ENCODE measurements at regions not wholly inside any gene's neighbourhood (a gene's known extent, or its start where the extent isn't known, plus 50 kb on each side); places are given as distances from the start of the nearest gene placed in this dataset.
"Not testable (repeated sequence)": the region's sequence is repeated elsewhere in the genome, so short reads cannot be mapped to it uniquely, and the experiment has no call there.

DNA sequence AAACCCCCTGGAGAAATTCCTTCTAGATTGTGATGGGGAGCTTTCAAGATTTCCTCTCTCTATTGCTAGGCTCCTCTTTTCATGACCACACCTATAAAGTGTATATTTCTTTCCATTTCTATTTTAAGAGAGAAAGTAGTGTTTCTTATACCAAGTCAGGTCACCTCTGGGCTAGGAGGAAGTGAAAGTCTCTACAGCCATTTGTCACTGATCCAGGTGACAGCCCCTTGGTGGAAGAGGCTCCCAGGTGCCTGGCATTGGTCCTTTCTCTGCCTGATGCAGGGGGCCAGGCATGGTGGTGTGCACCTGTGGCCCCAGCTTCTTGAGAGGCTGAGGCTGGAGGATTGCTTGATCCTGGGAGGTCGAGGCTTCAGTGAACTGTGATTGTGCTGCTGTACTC lies 64.7 kb downstream of the DHCR7 start:
- DNase-seq (ENCODE audit: extremely low read depth, low read depth) = no peak

DNA sequence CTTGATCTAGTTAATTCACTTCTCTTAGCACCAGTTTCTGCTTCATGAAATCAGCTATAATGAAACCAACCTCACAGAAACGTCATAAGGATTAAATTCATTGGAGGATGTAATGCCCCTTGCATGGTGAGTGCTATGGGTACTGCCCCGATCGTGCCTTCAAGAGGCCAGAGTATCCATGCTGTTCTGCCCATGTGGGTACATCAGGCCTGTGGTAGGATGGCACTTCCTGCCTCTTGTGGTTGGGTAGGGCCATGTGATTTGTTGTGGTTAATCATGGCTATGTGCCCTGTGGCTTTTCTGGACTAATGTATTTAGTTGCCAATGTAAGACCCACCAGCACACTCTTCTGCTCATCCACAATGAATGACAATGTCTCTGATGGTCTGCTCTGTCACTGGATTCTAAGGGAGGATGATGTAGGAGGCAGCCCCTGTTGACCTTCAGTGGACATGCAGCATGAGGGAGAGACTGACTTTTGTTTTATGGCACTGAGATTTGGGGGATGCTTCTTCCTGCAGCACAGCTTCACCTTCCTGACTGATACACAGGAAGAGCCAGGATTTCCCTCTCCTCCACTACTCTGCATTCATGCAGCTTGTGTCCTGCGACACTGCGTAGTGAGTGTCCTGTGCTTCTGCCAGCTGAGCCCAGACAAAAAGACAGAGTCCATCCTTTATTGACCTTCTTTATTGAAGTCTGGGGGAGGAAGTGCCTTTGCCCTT lies 66.2 kb downstream of the DHCR7 start:
- DNase-seq (ENCODE audit: extremely low read depth, low read depth) = no peak

DNA sequence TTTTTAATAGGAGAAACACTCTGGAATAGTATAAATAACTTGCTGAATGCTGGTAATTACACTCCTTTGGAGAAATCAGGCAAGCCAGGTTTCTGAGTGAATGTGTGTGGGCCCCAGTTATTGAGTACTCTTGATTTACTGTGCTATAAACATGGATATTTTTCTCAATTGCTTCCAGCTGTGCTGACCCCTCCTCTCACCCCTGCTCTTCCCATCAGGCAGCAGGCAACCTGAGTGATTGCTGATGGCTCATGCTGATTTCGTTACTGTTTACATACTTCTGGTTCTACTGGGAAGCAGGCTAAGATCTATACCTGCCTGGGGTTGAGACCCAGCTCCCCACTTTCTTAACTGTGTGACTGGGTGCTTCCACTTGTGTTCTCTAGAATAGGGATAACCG lies 68.5 kb downstream of the DHCR7 start:
- DNase-seq (ENCODE audit: extremely low read depth, low read depth) = no peak

GRCh38 chr11:71373791-71374454 lies 74.3 kb downstream of the DHCR7 start:
- no peak for DNase-seq (ENCODE audit: extremely low read depth, low read depth)

DNA sequence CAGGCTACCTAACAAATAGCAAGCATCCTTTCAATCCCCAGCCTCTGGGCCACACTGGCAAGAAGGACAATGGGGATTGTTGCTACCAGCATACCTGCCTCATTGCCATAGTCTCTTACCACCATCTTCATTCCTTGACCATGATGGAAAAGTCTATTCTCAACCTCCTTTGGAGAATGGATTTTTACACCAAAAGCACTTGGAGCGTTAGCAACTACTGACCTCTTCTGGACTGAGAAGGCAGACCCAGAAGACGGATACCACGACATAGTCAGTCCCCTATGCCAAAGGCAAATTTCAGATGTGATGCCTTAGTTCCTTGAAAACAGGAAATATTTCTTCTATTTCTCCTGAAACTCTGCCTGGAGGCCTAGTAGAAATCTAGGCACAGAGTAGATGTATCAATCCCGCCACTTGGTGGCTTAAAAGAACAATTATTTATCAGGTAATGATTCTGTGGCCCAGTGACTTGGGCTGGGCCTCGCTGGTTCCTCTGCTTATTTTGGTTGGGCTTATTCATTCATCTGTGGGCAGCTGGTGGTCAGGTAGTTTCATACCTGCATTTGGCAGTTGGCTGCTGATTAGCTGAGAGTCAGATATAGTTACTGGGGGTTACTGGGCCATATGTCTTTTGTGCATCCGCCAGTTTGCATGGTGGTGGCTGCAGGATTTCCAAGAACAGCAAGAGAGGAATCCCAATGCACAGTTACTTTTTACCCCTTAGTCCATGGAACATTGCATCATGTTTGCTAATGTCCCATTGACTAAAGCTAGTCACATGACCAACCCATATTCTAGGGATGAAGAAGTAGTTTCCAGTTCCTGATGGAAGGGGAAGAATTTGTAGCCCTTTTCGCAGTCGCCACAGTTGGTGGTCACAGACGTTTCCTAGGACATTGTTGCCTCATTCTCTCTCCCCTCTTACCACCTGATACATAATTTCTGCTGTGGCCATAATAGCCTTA lies 75.2 kb downstream of the DHCR7 start:
- DNase-seq (ENCODE audit: extremely low read depth, low read depth) = no peak

- DNase-seq (ENCODE audit: extremely low read depth, low read depth) = no peak
These were observed 76.5 kb downstream of the DHCR7 start for GRCh38 chr11:71371674-71372069.

DNA sequence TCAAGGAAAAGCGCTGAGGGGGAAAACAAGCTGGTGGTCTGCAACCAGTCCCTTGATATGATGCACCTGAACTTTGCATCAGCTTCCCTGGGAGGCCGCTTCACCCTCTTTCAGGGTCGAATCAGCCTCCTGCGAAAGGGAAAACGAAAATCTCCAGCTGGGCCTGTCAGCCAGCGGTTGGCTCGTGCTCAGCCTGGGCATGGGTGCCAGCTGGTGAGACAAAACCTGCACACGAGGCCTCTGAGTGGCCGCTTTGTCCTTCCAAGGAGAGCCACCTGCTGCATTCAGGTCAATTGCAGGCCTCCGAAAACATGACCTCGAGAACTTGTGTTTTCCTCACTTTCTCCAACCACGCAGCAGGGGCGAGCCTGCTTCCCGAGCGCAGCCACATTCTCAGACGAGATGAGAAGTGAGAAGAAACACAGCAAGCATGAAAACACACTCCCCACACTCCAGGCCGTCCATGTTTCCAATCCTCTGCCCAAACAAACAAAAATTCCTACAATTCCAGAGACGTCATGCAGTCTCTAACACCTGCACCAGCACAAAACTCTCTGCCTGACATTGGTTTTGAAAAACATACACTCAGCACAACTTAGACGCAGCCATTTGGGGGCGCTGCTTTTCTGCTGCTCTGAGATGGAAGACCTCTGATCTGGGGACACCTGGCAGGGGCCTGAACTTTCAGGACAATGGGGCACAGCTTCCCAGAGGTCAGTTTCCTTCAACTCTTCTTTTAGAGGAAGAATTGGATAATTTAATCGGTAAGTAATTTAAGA lies 77.1 kb downstream of the DHCR7 start:
- no peak for DNase-seq (ENCODE audit: extremely low read depth, low read depth)

DNA sequence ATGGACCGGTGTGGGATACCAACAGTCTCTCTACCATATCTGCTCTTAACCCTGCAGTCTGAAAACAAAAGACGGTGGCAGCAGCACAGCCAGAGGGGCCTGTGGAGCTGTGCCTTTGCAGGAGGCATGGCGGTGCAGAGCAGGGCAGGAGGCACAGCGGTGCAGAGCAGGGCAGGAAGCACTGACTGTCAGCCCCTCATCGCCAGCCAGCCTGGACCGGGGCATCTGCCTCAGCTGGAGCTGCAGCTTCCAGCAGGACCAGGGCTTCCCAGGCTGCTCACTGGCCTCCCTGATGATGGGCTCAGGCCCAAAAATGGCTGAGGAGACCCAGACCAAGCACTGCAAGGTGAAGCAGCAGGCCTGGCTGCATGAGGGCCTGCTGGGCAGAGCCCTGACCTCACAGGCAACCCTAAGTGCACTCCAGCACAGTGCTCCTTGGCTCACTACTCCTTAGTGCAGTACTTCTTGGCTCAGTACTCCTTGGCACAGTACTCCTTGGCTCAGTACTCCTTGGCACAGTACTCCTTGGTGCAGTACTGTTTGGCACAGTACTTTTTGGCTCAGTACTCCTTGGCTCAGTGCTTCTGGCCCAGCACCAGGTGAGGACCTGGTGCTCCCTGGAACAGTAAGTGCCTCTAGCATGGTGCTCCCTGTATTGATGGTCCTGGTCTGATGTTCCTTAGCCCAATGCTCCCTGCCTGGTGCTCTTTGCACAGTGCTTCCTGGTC lies 78.0 kb downstream of the DHCR7 start:
- DNase-seq (ENCODE audit: extremely low read depth, low read depth) = no peak

- no peak for DNase-seq (ENCODE audit: extremely low read depth, low read depth)
These were observed 78.8 kb downstream of the DHCR7 start for GRCh38 chr11:71369411-71369810.

DNA sequence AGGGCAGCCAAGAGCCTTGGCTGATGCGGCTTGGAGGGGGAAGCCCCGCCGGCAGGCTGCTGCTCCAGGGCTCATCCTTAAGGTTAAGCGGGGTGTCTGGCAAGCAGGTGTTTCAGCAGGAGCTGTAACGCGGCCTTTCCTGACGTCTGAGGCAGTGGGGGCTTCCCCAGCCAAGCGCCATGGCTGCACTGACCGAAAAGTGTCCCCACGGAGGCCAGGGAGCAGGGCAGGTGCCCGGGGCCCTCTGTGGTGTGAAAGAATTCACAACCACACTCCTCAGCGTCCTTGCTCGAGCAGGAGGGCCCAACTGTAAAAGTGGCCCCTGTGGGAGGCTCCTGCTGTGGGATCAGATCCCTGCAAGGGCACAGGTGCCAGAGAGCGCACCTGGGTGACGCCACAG lies 79.2 kb downstream of the DHCR7 start:
- DNase-seq (ENCODE audit: extremely low read depth, low read depth) = no peak

GRCh38 chr11:71367756-71368155 lies 80.4 kb downstream of the DHCR7 start:
- no peak for DNase-seq (ENCODE audit: extremely low read depth, low read depth)

DNA sequence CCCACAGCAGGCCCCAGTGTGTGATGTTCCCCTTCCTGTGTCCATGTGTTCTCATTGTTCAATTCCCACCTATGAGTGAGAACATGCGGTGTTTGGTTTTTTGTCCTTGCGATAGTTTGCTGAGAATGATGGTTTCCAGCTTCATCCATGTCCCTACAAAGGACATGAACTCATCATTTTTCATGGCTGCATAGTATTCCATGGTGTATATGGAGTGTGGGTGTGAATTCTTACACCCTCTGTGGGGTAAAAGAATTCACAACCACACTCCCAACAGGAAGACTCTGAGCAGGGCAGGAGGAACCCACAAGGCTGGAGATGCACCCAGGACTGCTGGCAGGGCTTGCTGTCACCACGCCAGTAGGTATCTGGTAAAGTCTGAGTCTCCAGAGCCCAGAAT lies 80.9 kb downstream of the DHCR7 start:
- not testable (repeated sequence) for DNase-seq (ENCODE audit: extremely low read depth, low read depth)

DNA sequence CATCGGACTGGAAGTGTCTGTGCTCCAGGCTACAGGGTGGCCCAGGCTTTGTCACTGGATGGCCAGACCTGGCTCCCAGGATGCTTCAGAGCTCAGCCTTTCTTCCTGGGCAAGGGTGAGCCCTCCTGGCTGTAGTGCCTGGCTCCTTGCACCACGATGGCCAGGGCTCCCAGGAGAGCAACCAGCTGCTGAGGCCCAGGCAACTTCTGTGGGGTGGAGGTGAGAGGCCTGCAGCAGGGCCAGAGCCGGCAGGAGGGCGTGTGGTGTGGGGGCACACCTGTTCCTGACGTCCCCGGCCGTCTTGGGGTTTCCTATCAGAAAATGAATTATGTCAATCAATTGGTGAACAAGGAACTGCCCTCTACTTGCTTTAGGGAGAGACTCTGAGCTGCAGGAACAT lies 82.1 kb downstream of the DHCR7 start:
- no peak for DNase-seq (ENCODE audit: extremely low read depth, low read depth)

DNA sequence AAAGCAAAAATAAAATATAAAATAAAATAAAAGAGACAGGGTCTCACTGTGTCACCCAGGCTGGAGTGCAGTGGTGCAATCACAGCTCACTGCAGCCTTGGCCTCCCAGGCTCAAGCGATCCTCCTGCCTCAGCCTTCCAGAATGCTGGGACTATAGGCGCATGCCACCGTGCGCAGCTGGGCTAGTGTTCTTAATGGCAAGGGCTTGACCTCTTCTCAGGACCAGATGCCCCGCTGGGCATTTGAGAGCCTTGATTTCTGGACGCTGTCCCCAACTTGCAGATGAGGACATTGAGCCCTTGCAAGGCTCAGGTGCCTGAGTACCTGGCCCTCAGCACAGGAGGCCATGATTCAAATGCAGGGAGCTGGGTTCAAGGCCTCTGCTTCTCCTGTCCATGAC lies 82.6 kb downstream of the DHCR7 start:
- no peak for DNase-seq (ENCODE audit: extremely low read depth, low read depth)

- no peak for DNase-seq (ENCODE audit: extremely low read depth, low read depth)
These were observed 83.4 kb downstream of the DHCR7 start for GRCh38 chr11:71364806-71365205.

DNA sequence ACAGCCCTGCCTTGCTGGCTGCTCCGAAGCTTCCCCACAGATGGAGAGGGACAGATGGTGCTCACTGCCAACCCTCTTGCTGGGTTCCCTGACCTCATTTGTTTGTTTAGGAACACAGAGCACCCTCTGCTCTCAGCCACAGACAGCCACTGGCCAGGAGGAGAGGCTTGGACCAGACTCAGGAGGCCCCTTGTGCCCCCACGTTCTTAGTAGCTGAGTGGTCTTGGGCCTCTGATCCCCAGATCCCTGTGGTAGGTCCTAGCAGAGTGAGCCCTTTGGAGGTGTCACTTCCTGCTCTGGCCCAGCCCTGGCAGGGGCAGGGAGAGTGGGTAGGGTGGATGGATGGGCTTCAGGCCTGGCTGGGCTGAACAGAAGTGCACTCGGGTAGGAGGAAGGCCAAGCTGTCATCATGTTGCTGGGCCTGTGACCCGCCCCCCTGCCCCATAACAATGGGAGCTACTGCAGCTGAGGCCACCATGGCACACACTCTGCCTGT lies 84.0 kb downstream of the DHCR7 start:
- no peak for DNase-seq (ENCODE audit: extremely low read depth, low read depth)

DNA sequence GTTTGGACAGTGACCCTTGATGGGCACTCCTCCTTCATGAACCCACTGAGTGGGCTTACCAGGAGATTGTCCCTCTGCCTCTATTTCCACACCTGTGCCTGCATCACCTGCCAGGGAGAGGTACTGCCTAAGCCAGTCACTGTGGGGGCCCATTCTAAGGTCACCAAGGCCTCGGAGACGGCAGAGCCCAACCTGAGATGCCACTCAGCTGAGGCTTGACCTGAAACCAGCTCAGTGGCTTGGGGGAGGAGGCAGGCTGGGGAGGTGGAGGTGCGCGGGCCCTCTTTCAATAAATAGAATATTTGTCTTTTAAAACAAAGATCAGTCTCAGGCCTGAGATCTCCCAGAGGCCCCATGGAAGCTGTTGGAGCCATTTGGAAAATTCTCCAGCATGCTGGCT lies 84.5 kb downstream of the DHCR7 start:
- no peak for DNase-seq (ENCODE audit: extremely low read depth, low read depth)

DNA sequence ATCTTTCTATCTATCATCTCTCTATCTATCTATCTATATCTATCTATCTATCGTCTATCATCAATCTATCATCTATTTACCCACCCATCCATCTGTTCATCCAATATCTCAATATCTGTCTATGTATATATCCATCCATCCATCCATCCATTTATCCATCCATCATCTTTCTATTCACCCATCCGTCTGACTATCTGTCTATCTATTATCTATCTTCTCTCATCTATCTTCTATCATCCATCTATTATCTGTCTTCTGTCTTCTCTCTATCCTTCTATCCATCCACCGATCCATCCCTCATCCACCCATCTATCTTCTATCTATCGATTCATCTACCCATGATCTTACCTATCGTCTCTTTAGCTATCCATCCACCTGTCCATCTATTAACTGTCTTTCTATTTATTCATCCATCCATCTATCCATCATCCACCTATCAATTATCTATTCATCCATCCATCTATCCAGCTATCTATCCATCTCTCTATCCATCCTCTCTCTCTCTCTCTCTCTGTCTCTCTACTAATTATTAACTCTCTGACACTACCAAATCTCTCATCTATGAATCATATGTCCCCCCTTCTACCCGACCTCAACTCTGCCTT lies 89.1 kb downstream of the DHCR7 start:
- no peak for DNase-seq (ENCODE audit: extremely low read depth, low read depth)

- no peak for DNase-seq (ENCODE audit: extremely low read depth, low read depth)
These were observed 90.0 kb downstream of the DHCR7 start for GRCh38 chr11:71358122-71358728.
